ENCODE measurements at regions not wholly inside any gene's neighbourhood (a gene's known extent, or its start where the extent isn't known, plus 50 kb on each side); places are given as distances from the start of the nearest gene placed in this dataset.

- H3K27me3 ChIP-seq (ENCODE audit: control insufficient read depth, low read length), result no peaks in the 10 kb centered on the region
Measured at GRCh38 chr11:47918882-47919495, 61.4 kb upstream of the PTPRJ start.

GRCh38 chr11:47918370-47918690, 62.0 kb upstream of the PTPRJ start:
- H3K27ac ChIP-seq (ENCODE audit: low read depth, low read length), result no peak overlapping the region
- no peak overlapping the region for H3K4me3 ChIP-seq (ENCODE audit: low read length)

More at GRCh38 chr11:47918882-47919495, 61.4 kb upstream of the PTPRJ start:
- Histone ChIP-seq H3K79me2 (ENCODE audit: control insufficient read depth, low read length) (no peaks in the 10 kb centered on the region), H3K4me3 (ENCODE audit: low read length) (no peak overlapping the region), H3K9me2 (replicated peaks; ENCODE audit: control insufficient read depth, low read length) (no peaks in the 10 kb centered on the region), H3K4me2 (ENCODE audit: low read length) (no peak overlapping the region), H3K27ac (ENCODE audit: low read depth, low read length) (no peak overlapping the region), H3F3A (ENCODE audit: control insufficient read depth, insufficient read depth) (no peaks in the 10 kb centered on the region), H4K20me1 (ENCODE audit: control insufficient read depth, insufficient read depth, low read depth, low read length) (no peaks in the 10 kb centered on the region), H3K36me3 (ENCODE audit: control insufficient read depth, low read length) (no peaks in the 10 kb centered on the region), H3K4me1 (ENCODE audit: control insufficient read depth, low read length) (peaks cover 31% of the 10 kb centered on the region), H3K9me3 (ENCODE audit: control insufficient read depth, insufficient read depth, low read length) (no peaks in the 10 kb centered on the region)
- TF ChIP-seq EZH2phosphoT487 (IDR thresholded peaks at IDR 0.05; ENCODE audit: borderline replicate concordance, low read length) (no peak), CTCF (IDR thresholded peaks at IDR 0.05; ENCODE audit: low read depth, low read length, poor library complexity, severe bottlenecking) (no peak)

GRCh38 chr11:47917599-47918369, 62.6 kb upstream of the PTPRJ start:
- Histone ChIP-seq H3K4me1 (ENCODE audit: control insufficient read depth, low read length) (peaks cover 31% of the 10 kb centered on the region), H3K9me3 (ENCODE audit: control insufficient read depth, insufficient read depth, low read length) (no peaks in the 10 kb centered on the region), H3K79me2 (ENCODE audit: control insufficient read depth, low read length) (no peaks in the 10 kb centered on the region), H4K20me1 (ENCODE audit: control insufficient read depth, insufficient read depth, low read depth, low read length) (no peaks in the 10 kb centered on the region), H3K4me2 (ENCODE audit: low read length) (0 out of 2 replicates have a peak overlapping the region, but pooled peaks have one; percentile 5), H3K27me3 (ENCODE audit: control insufficient read depth, low read length) (no peaks in the 10 kb centered on the region), H3K9me2 (replicated peaks; ENCODE audit: control insufficient read depth, low read length) (no peaks in the 10 kb centered on the region), H3K27ac (ENCODE audit: low read depth, low read length) (no peak overlapping the region), H3F3A (ENCODE audit: control insufficient read depth, insufficient read depth) (no peaks in the 10 kb centered on the region), H3K4me3 (ENCODE audit: low read length) (no peak overlapping the region), H3K36me3 (ENCODE audit: control insufficient read depth, low read length) (no peaks in the 10 kb centered on the region)
- no peak for TF ChIP-seq EZH2phosphoT487 (IDR thresholded peaks at IDR 0.05; ENCODE audit: borderline replicate concordance, low read length)
- no peak for TF ChIP-seq CTCF (IDR thresholded peaks at IDR 0.05; ENCODE audit: low read depth, low read length, poor library complexity, severe bottlenecking)

More at GRCh38 chr11:47918370-47918690, 62.0 kb upstream of the PTPRJ start:
- Histone ChIP-seq H3K9me2 (replicated peaks; ENCODE audit: control insufficient read depth, low read length) (no peaks in the 10 kb centered on the region), H3F3A (ENCODE audit: control insufficient read depth, insufficient read depth) (no peaks in the 10 kb centered on the region), H3K9me3 (ENCODE audit: control insufficient read depth, insufficient read depth, low read length) (no peaks in the 10 kb centered on the region), H3K4me2 (ENCODE audit: low read length) (0 out of 2 replicates have a peak overlapping the region, but pooled peaks have one; percentile 5), H3K27me3 (ENCODE audit: control insufficient read depth, low read length) (no peaks in the 10 kb centered on the region), H3K4me1 (ENCODE audit: control insufficient read depth, low read length) (peaks cover 31% of the 10 kb centered on the region), H3K79me2 (ENCODE audit: control insufficient read depth, low read length) (no peaks in the 10 kb centered on the region), H3K36me3 (ENCODE audit: control insufficient read depth, low read length) (no peaks in the 10 kb centered on the region), H4K20me1 (ENCODE audit: control insufficient read depth, insufficient read depth, low read depth, low read length) (no peaks in the 10 kb centered on the region)
- TF ChIP-seq EZH2phosphoT487 (IDR thresholded peaks at IDR 0.05; ENCODE audit: borderline replicate concordance, low read length) (no peak), CTCF (IDR thresholded peaks at IDR 0.05; ENCODE audit: low read depth, low read length, poor library complexity, severe bottlenecking) (no peak)
